ENCODE measurements at regions not wholly inside any gene's neighbourhood (a gene's known extent, or its start where the extent isn't known, plus 50 kb on each side); places are given as distances from the start of the nearest gene placed in this dataset.
"Not testable (repeated sequence)": the region's sequence is repeated elsewhere in the genome, so short reads cannot be mapped to it uniquely, and the experiment has no call there.

DNA sequence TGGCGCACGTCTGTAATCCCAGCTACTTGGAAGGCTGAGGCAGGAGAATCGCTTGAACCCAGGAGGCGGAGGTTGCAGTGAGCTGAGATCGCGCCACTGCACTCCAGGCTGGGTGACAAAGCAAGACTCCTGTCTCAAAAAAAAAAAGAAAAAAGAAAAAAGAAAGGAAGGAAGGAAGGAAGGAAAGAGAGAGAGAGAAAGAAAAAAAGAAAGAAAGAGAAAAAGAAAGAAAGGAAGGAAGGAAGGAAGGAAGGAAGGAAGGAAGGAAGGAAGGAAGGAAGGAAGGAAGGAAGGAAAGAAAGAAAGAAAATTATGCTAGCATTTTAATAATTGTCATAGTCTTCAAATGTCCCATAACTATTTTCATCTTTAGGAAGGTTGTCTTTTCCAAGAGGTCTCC lies 198.7 kb downstream of the TBX18 start:
- not testable (repeated sequence) for H3K27ac ChIP-seq; H3K4me3 ChIP-seq; H3K9me3 ChIP-seq (replicated peaks); H3K27me3 ChIP-seq (replicated peaks); DNase-seq (ENCODE audit: low read depth in 1 of 2, low spot score in 2 of 2); H3K4me1 ChIP-seq (replicated peaks); H3K36me3 ChIP-seq

DNA sequence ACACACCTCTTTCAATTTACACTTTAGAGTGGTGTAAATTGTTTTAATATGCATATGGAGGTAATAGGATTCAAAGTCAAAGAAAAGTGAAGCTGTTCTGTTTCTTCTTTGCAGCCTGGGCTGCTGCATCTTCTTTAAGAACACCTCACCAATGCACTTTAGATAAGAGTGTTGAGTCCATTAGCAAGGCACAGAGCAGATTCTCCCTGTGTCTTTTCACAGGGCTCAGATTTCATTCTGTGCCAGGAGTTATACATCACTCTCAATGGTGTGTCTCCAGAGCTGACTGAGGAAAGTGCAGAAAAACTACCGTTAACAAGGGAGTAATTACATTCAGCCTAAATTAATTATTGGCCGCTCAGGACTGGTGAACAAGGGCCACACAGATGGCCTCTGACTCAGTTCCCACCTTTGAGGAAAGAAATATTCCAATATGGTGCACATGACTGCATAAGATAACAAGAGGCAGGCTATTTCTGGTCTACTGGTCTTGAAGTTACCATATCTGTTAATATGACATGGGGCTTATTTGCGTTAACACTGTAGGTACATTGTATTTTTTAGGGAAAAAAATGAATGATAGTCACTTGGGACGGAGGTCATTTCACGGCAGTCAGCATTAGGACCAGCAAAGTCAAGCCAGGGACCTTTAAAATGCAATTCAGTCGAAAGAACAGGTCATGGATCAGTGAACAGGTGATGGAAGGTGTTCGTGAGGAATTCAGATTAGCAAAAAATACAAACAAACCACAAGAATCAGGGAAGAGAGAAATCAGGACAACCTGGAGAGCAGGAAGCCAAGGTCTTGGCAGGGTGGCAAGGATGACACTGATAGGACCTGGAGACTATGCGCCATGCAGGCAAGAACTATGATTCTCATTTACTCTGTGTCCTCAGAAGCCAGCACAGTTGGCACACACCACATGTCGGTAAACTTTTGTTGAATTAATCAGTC lies 203.7 kb downstream of the TBX18 start:
- Histone ChIP-seq H3K27ac (no peak overlapping the region), H3K4me3 (no peak overlapping the region), H3K9me3 (replicated peaks) (no peaks in the 10 kb centered on the region), H3K4me1 (replicated peaks) (no peaks in the 10 kb centered on the region), H3K36me3 (no peaks in the 10 kb centered on the region), H3K27me3 (replicated peaks) (no peaks in the 10 kb centered on the region)
- no peak for DNase-seq (ENCODE audit: low read depth in 1 of 2, low spot score in 2 of 2)

- no peak for DNase-seq (ENCODE audit: low read depth in 1 of 2, low spot score in 2 of 2)
- no peak overlapping the region for H3K4me3 ChIP-seq
Observed at GRCh38 chr6:84556541-84557335, 207.7 kb downstream of the TBX18 start.

DNA sequence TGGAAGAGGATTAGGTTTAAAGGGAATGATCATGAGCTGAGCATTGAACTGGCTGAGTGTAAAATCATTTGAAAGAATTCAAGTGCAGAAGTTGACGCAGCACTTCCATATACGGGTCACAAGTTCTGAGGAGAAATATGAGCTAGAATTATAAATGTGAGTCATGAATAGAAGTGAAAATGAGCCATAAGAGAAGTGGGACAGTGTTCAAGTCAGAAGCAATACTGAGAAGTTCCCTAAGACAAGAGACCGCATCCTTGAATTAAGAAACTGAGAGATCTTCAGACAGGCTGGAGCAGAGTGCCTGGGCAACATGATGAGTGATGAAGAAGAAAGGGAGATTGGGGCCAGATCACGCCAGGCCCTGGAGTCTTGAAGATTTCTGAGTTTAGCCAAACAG lies 209.7 kb downstream of the TBX18 start:
- DNase-seq (ENCODE audit: low read depth in 1 of 2, low spot score in 2 of 2), result no peak

More at GRCh38 chr6:84556541-84557335, 207.7 kb downstream of the TBX18 start:
- Histone ChIP-seq H3K9me3 (replicated peaks) (no peaks in the 10 kb centered on the region), H3K36me3 (no peaks in the 10 kb centered on the region), H3K4me1 (replicated peaks) (no peaks in the 10 kb centered on the region), H3K27ac (no peak overlapping the region), H3K27me3 (replicated peaks) (no peaks in the 10 kb centered on the region)

DNA sequence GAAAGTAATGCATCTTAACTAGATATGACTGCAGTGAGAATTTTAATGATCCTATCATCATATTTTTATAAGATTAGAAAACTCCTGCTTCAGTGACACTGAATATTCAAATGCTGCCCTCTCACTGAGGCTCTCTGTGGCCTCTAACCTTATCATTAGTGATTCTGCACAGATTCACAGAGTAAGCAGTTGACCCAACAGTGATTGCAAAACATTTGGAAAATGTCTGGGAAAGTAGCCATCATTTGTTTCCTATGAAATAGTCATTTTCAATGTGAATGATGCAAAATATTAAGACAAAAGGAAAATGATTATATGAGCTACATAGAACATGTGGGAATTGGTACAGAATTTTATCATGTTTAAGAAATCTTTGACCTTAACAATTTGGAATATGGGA lies 210.3 kb downstream of the TBX18 start:
- no peak overlapping the region for H3K4me3 ChIP-seq
- H3K36me3 ChIP-seq, result no peaks in the 10 kb centered on the region
- no peak overlapping the region for H3K27ac ChIP-seq
- H3K4me1 ChIP-seq (replicated peaks), result no peaks in the 10 kb centered on the region
- DNase-seq (ENCODE audit: low read depth in 1 of 2, low spot score in 2 of 2), result no peak
- no peaks in the 10 kb centered on the region for H3K27me3 ChIP-seq (replicated peaks)
- H3K9me3 ChIP-seq (replicated peaks), result no peaks in the 10 kb centered on the region

More for the DNA sequence above, 209.7 kb downstream of the TBX18 start:
- H3K4me3 ChIP-seq, result no peak overlapping the region
- no peaks in the 10 kb centered on the region for H3K36me3 ChIP-seq
- no peaks in the 10 kb centered on the region for H3K9me3 ChIP-seq (replicated peaks)
- H3K4me1 ChIP-seq (replicated peaks), result no peaks in the 10 kb centered on the region
- no peak overlapping the region for H3K27ac ChIP-seq
- H3K27me3 ChIP-seq (replicated peaks), result no peaks in the 10 kb centered on the region

GRCh38 chr6:84553527-84553926 lies 210.9 kb downstream of the TBX18 start:
- H3K4me3 ChIP-seq, result no peak overlapping the region
- no peaks in the 10 kb centered on the region for H3K27me3 ChIP-seq (replicated peaks)
- no peaks in the 10 kb centered on the region for H3K4me1 ChIP-seq (replicated peaks)
- no peaks in the 10 kb centered on the region for H3K9me3 ChIP-seq (replicated peaks)
- no peak for DNase-seq (ENCODE audit: low read depth in 1 of 2, low spot score in 2 of 2)
- H3K27ac ChIP-seq, result no peak overlapping the region
- H3K36me3 ChIP-seq, result no peaks in the 10 kb centered on the region

DNA sequence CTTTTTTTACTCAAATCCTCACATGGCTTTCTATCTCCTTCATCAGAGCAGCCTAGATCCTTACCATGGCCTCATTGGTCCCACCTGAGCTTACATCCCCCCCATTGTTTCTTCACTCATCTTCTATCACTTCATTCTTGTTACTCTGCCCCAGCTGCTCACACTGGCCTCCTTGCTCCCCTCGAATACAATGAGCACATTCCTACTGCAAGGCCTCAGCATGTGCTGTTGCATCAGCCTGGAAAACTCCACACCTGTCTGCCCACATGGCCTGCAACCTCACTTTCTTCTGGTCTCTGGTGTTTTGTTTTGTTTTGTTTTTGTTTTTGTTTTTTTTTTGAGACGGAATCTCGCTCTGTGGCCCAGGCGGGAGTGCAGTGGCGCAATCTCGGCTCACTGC lies 212.6 kb downstream of the TBX18 start:
- Histone ChIP-seq H3K4me3 (no peak overlapping the region), H3K9me3 (replicated peaks) (no peaks in the 10 kb centered on the region), H3K4me1 (replicated peaks) (no peaks in the 10 kb centered on the region), H3K36me3 (no peaks in the 10 kb centered on the region), H3K27ac (no peak overlapping the region), H3K27me3 (replicated peaks) (0 out of 2 replicates have a peak, but pooled peaks cover 3% of the 10 kb centered on the region)
- DNase-seq (ENCODE audit: low read depth in 1 of 2, low spot score in 2 of 2), result no peak

DNA sequence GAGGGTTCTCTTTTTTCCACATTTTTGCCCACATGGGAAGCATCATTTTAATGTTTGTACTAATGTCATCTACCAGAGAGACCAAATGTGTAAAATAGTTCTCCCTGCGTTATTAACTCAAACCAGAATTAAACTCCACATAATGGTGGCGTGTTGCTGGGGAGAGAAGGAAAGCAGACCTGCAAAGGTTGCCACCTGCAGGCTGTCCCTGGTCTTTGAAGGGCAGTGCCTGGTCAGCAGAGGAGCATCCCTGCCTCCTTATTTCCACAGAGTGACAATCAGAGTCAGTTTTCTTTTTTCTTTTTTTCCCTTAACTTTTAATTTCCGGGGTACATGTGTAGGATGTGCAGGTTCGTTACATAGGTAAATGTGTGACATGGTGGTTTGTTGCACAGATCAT lies 214.5 kb downstream of the TBX18 start:
- no peak overlapping the region for H3K27ac ChIP-seq
- H3K4me1 ChIP-seq (replicated peaks), result no peaks in the 10 kb centered on the region
- no peak for DNase-seq (ENCODE audit: low read depth in 1 of 2, low spot score in 2 of 2)
- no peaks in the 10 kb centered on the region for H3K9me3 ChIP-seq (replicated peaks)
- 0 out of 2 replicates have a peak, but pooled peaks cover 3% of the 10 kb centered on the region for H3K27me3 ChIP-seq (replicated peaks)
- H3K4me3 ChIP-seq, result no peak overlapping the region
- no peaks in the 10 kb centered on the region for H3K36me3 ChIP-seq

- Histone ChIP-seq H3K27me3 (replicated peaks) (0 out of 2 replicates have a peak, but pooled peaks cover 3% of the 10 kb centered on the region), H3K36me3 (no peaks in the 10 kb centered on the region), H3K4me3 (no peak overlapping the region), H3K4me1 (replicated peaks) (no peaks in the 10 kb centered on the region), H3K27ac (no peak overlapping the region), H3K9me3 (replicated peaks) (no peaks in the 10 kb centered on the region)
- DNase-seq (ENCODE audit: low read depth in 1 of 2, low spot score in 2 of 2), result no peak
Observed at GRCh38 chr6:84547341-84547801, 217.0 kb downstream of the TBX18 start.

GRCh38 chr6:84546427-84546914 lies 217.9 kb downstream of the TBX18 start:
- H3K27me3 ChIP-seq (replicated peaks), result 0 out of 2 replicates have a peak, but pooled peaks cover 3% of the 10 kb centered on the region

DNA sequence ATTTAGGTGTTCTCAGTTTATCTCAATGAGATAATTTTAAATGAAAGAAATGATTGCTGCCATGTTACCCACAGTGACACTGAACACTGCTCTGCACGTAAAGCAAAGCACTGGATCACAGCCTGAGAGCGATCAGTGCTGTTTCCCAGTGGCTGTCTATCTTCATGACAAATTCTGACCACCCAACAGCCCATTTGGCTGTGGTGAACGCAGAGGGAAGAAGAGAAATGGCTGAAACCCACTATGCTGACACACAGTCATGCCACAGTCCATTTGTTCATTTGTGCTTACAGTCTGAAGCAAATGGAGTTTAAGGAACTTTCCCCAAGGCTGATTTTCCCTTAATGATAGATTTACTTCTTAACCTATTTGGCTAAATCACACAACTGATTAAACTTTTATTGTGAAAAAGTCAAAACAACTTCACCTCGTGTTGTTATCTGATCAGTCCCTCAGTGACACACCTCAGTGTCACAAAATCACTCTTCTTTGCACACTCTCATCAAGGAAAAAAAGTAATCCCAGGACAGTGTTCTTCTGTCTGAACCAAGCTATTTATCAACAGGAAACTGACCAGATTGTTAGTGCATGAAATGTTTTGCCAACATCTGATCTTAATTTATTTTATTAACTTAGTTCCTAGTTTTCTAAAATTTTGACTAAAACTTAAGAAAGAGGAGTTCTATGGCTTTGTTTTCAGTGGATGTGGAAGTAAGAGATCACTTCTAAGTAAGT lies 225.1 kb downstream of the TBX18 start:
- H3K27me3 ChIP-seq (replicated peaks), result 0 out of 2 replicates have a peak, but pooled peaks cover 2% of the 10 kb centered on the region
- no peak for DNase-seq (ENCODE audit: low read depth in 1 of 2, low spot score in 2 of 2)
- H3K9me3 ChIP-seq (replicated peaks), result no peaks in the 10 kb centered on the region
- H3K4me1 ChIP-seq (replicated peaks), result no peaks in the 10 kb centered on the region
- no peak overlapping the region for H3K4me3 ChIP-seq
- no peaks in the 10 kb centered on the region for H3K36me3 ChIP-seq
- H3K27ac ChIP-seq, result no peak overlapping the region

More at GRCh38 chr6:84546427-84546914, 217.9 kb downstream of the TBX18 start:
- DNase-seq (ENCODE audit: low read depth in 1 of 2, low spot score in 2 of 2), result no peak
- Histone ChIP-seq H3K4me3 (no peak overlapping the region), H3K36me3 (no peaks in the 10 kb centered on the region), H3K4me1 (replicated peaks) (no peaks in the 10 kb centered on the region), H3K27ac (no peak overlapping the region), H3K9me3 (replicated peaks) (no peaks in the 10 kb centered on the region)

DNA sequence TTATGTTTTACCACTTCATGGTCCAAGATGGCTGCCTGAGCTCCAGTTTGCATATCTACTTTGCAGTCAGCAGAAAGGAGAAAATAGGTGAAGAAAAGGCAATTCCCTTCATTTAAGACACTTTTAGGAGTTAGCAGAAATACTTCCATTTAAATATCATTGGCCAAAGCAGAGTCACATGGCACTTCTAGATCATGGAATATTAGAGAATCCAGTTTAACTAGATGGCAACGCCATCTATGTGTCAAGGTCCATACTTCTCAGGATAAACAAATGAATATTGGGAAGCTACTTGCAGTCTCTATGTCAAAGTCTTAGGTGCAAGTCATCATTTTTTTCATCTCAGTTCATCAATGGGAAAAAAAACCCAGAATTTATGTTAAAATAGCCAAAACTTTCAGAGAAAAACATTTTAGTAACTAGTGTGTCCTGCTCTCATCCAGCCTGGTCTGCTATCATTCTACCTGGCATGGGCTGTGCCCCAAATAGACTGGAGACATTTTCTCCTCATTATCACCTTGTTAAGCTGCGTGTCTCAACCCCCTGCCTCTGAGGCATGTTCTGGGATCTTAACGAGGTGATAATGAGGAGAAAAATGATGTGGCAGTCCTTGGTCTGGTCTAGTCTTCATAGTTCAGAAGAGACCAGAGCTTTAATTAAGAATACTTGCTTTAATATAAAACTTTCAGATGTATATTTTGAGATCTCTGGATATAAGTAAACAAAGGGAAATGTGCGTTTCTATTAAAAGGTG lies 227.3 kb downstream of the TBX18 start:
- DNase-seq (ENCODE audit: low read depth in 1 of 2, low spot score in 2 of 2), result no peak
- Histone ChIP-seq H3K36me3 (no peaks in the 10 kb centered on the region), H3K27me3 (replicated peaks) (0 out of 2 replicates have a peak, but pooled peaks cover 2% of the 10 kb centered on the region), H3K4me3 (no peak overlapping the region), H3K4me1 (replicated peaks) (no peaks in the 10 kb centered on the region), H3K9me3 (replicated peaks) (no peaks in the 10 kb centered on the region), H3K27ac (no peak overlapping the region)

DNA sequence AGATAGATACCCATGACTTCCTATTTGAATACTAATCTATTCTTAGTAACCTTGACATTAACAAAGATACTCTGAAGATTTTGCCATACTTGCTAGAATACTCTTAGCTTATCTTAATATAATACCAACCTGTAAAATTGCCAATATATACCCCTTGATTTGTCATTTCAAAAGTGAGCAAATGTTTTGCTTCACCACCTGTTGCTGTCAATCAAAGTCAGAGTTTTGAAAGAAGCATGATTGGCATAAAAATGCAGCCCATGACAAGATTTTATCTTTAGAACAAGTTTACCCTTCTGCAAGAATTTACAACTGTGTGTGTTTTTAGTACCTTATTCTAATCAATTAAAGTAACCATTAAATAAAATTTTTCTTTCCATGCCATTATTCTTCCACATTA lies 236.2 kb downstream of the TBX18 start:
- Histone ChIP-seq H3K27ac (no peak overlapping the region), H3K4me3 (no peak overlapping the region), H3K27me3 (replicated peaks) (no peaks in the 10 kb centered on the region), H3K4me1 (replicated peaks) (no peaks in the 10 kb centered on the region), H3K36me3 (no peaks in the 10 kb centered on the region), H3K9me3 (replicated peaks) (no peaks in the 10 kb centered on the region)
- DNase-seq (ENCODE audit: low read depth in 1 of 2, low spot score in 2 of 2), result no peak
